ENCODE measurements at regions not wholly inside any gene's neighbourhood (a gene's known extent, or its start where the extent isn't known, plus 50 kb on each side); places are given as distances from the start of the nearest gene placed in this dataset.

- no peak for DNase-seq
Observed at GRCh38 chr11:127259102-127259501, 258.5 kb upstream of the KIRREL3 start.

DNA sequence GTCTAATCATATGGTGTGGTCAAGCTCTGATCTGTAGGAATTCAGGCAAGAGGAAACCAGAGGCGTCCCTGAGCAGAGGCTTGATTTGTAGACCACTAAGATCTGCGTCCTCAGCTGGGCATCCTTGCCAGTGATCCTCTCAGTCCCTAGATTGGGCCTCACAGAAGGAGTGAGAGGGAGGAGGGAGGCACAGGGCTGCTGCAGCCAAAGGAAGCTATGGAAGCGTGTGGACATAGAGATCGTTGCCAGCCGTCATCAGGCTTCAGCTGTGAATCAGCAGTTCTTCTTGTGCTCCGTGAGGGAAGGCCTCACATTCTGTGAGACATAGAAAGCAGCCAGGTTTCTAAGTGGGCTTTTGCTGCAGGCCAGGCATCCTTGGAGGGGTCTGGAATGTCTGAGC lies 254.6 kb upstream of the KIRREL3 start:
- DNase-seq, result no peak

GRCh38 chr11:127252321-127252720 lies 251.8 kb upstream of the KIRREL3 start:
- DNase-seq, result no peak

- no peak for DNase-seq
Observed at GRCh38 chr11:127249576-127249975, 249.0 kb upstream of the KIRREL3 start.

GRCh38 chr11:127248476-127248875 lies 247.9 kb upstream of the KIRREL3 start:
- no peak for DNase-seq

DNA sequence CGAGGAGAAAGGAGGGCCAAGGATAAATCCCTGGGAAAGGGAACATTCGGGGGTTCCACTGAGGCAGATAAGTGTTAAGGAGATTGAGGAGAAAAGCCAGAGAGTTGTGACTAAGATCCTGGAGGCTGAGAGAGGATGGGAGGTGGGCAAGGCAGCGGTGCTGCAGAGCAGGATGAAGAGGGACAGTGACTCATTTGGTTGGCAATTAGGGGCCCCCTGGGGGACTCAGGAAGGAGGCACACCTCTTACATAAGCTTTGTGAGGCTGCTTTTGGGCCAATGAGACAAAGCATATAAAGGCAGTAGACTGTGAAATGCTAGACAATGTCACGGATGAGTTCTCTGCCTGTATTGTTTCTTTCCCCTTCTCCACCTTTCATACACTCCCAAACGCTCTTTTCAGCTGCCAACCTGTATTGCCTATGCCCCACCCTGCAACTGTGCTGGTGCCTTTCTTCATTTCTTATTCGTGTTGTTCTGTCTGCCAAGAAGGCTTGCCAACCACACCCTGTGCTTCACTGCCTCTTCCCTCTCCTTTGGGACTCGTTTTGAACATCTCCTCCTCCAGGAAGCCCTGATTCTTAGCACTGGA lies 246.8 kb upstream of the KIRREL3 start:
- DNase-seq, result no peak

GRCh38 chr11:127242676-127243075 lies 242.1 kb upstream of the KIRREL3 start:
- DNase-seq, result no peak

GRCh38 chr11:127238321-127238720 lies 237.8 kb upstream of the KIRREL3 start:
- no peak for DNase-seq

- no peak for DNase-seq
Observed at GRCh38 chr11:127236776-127237175, 236.2 kb upstream of the KIRREL3 start.

DNA sequence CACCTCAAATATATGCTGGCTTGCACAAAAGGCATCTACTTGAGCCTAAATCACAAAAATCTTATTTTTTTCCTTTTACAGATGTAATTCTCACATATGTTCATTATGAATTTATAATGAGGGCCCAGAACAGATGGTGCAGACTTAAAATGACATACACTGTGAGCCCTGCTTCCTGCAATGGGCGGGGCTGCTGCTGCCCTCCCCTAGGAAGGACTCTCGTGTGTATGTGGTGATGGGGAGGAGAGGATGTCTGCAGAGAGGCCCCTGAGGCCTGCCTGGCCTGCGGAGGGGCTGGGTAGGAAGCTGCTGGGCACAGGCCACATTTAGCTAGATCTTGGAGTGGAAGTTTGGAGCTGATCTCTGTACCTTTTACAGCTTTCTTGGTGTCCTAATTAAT lies 233.4 kb upstream of the KIRREL3 start:
- no peak for DNase-seq

GRCh38 chr11:127230392-127230791 lies 229.8 kb upstream of the KIRREL3 start:
- DNase-seq, result no peak

DNA sequence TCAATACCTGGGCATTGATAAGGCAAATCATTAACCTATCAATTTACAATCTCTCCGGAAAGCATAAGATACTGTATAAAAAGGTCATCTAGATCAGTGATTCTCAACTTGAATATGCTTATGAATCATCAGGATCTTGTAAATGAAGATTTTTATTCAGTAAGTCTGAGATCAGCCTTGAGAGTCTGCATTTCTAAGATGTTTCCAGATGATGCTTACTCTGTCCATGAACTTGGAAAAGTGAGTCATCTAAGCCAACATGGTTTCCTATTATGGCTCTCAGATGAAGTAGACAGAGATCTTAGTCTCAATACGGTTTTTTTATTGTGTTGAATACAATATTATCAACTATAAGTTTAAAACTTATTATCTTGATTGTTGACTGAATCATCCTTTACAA lies 226.4 kb upstream of the KIRREL3 start:
- DNase-seq, result no peak

- no peak for DNase-seq
Observed at GRCh38 chr11:127226380-127226779, 225.8 kb upstream of the KIRREL3 start.

- no peak for DNase-seq
Observed at GRCh38 chr11:127225619-127226018, 225.0 kb upstream of the KIRREL3 start.

- no peak for DNase-seq
Observed at GRCh38 chr11:127224276-127224675, 223.7 kb upstream of the KIRREL3 start.

GRCh38 chr11:127223633-127224032 lies 223.1 kb upstream of the KIRREL3 start:
- no peak for DNase-seq

GRCh38 chr11:127223026-127223425 lies 222.5 kb upstream of the KIRREL3 start:
- DNase-seq, result no peak

GRCh38 chr11:127219704-127220103 lies 219.1 kb upstream of the KIRREL3 start:
- no peak for DNase-seq

- no peak for DNase-seq
Observed at GRCh38 chr11:127218275-127218608, 217.7 kb upstream of the KIRREL3 start.

DNA sequence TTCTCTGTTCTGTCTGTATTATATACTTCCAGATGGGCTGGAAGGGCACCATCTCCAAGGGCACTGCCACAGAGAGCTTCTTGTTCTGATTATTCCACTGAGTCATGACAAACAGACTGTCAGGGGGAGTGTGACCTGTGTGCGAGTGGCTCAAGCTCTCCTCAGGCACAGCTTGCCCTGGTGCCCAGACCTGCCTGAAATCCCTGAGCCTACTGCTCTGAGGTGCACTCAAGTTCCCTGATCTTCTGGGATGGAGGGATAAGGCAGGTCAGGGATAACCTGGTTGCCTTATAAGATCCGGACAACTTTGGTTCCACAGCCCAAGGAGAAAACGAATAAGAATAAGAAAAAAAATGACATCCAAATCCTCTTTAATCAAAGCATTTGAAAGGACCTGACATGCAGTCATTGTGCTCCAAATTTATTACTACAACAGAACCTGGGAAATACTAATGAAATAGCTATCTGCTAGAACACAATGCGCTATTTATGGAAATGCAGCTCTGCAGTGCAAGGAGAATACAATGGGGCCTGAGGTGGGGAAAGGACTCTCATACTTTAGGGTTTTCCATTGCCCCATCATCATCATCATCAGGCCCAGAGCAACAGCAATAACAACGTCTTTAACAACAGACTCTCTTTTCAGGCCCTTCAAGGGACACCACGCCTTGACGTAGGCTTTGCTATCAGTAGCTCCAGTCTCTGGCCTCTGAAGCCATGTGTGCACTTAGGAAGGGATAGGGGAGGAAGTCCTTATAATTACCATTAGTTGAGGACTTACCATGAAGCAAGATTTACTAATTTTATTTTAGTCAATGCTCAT lies 217.1 kb upstream of the KIRREL3 start:
- DNase-seq, result no peak

GRCh38 chr11:127205688-127206217 lies 205.2 kb upstream of the KIRREL3 start:
- no peak for DNase-seq

DNA sequence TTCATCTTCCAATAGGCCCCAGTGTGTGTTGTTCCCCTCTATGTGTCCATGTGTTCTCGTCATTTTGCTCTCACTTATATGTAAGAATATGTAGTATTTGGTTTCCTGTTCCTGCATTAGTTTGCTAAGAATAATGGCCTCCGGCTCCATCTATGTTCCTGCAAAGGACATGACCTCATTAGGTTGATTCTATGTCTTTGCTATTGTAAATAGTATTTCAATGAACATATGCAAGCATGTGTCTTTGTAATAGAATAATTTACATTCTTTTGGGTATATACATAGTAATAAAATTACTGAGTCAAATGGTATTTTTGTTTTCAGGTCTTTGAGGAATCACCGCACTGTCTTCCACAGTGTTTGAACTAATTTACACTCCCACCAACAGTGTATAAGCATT lies 202.9 kb upstream of the KIRREL3 start:
- no peak for DNase-seq

- no peak for DNase-seq
Observed at GRCh38 chr11:127202105-127202504, 201.5 kb upstream of the KIRREL3 start.

GRCh38 chr11:127199306-127199801 lies 198.8 kb upstream of the KIRREL3 start:
- DNase-seq, result no peak

Measured in inflammatory macrophage (primary cell).